ENCODE measurements at regions not wholly inside any gene's neighbourhood (a gene's known extent, or its start where the extent isn't known, plus 50 kb on each side); places are given as distances from the start of the nearest gene placed in this dataset.
"Not testable (repeated sequence)": the region's sequence is repeated elsewhere in the genome, so short reads cannot be mapped to it uniquely, and the experiment has no call there.

DNA sequence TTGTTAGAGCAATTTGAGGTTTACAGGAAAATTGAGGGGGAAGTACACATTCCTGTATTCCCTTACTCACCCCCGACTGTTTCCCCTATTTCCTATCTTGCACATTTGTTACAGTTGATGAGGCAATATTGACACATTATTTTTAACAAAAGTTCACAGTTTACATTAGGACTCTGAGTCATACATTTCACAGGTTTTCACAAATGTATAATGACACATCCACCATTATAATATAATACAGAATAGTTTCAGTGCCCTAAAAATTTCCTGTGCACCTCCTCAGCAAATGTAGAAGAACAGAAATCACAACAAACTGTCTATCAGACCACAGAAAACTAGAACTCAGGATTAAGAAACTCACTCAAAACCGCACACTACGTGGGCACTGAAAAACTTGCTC is 160.6 kb upstream of the RMP24 start:
- Mint-ChIP-seq H3K27ac (no peak overlapping the region), H3K27me3 (peaks cover 20% of the 10 kb centered on the region), H3K36me3 (no peaks in the 10 kb centered on the region), H3K4me3 (no peak overlapping the region), H3K9me3 (no peaks in the 10 kb centered on the region), H3K4me1 (no peaks in the 10 kb centered on the region)

DNA sequence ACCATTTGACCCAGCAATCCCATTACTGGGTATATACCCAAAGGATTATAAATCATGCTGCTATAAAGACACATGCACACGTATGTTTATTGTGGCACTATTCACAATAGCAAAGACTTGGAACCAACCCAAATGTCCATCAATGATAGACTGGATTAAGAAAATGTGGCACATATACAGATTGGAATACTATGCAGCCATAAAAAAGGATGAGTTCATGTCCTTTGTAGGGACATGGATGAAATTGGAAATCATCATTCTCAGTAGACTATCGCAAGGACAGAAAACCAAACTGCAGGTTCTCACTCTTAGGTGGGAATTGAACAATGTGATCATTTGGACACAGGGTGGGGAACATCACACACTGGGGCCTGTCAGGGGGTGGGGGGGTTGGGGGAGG is 157.5 kb upstream of the RMP24 start:
- H3K27ac Mint-ChIP-seq, H3K4me1 Mint-ChIP-seq, H3K4me3 Mint-ChIP-seq, H3K9me3 Mint-ChIP-seq, H3K36me3 Mint-ChIP-seq: not testable (repeated sequence)
- peaks cover 15% of the 10 kb centered on the region for H3K27me3 Mint-ChIP-seq

GRCh38 chr18:35816003-35816402 is 156.5 kb upstream of the RMP24 start:
- no peak overlapping the region for H3K27ac Mint-ChIP-seq
- H3K4me3 Mint-ChIP-seq = no peak overlapping the region
- H3K27me3 Mint-ChIP-seq = peaks cover 10% of the 10 kb centered on the region
- H3K4me1 Mint-ChIP-seq = no peaks in the 10 kb centered on the region
- H3K36me3 Mint-ChIP-seq = no peaks in the 10 kb centered on the region
- no peaks in the 10 kb centered on the region for H3K9me3 Mint-ChIP-seq

DNA sequence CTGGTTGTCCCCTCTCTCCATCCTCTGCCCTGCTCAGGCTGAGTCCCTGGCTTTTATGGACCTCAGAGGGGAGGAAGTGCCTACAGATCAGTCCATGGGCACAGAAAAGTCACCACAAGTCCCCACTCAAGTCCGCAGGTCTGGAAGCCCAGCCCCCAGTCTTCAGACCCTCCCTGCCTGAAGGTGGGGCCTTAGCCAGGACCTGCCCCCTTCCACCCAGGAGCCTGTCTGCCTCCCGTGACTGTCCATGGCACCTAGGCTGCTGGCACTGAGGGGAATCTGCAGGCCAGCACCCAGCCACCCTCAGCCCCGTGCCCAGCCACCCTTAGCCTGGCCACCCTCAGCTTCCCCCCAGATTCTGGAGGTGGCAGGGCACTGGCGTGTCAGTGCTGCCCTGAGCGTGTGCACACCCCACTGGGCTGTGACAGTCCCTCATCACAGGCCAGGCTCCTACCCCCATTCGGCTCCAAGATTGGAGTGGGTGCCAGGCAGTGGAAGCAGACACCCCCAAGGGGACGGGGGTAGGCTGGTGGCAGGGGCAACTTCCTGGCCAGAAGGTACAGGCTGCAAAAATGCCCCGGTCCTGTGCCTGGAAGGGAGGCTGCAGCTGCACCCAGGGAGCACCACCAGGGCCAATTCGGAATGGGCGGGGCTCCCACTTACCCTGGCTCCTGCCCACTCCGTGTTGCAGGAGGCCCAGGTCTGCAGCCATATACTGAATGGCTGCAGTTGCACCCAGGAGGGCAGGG is 154.7 kb upstream of the RMP24 start:
- Mint-ChIP-seq H3K36me3 (no peaks in the 10 kb centered on the region), H3K4me1 (no peaks in the 10 kb centered on the region), H3K9me3 (no peaks in the 10 kb centered on the region), H3K4me3 (no peak overlapping the region), H3K27me3 (peaks cover 9% of the 10 kb centered on the region), H3K27ac (no peak overlapping the region)

DNA sequence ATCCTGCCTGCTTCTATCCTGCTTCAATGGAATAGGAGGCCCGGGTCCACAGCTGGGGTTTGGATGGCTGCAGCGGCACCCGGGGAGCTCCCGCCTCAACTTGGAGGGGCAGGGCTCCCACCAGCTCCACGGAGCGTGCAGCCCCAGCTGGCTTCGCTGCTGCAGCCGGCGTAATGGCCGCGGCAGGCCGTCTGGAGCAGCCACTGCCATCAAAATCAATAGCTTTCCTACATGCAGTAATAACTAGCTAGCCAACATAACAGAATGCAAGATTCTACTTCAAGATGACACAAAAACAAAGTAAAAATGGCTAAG is 154.2 kb upstream of the RMP24 start:
- H3K36me3 Mint-ChIP-seq = no peaks in the 10 kb centered on the region
- no peak overlapping the region for H3K4me3 Mint-ChIP-seq
- H3K27me3 Mint-ChIP-seq = peaks cover 9% of the 10 kb centered on the region
- H3K27ac Mint-ChIP-seq = no peak overlapping the region
- no peaks in the 10 kb centered on the region for H3K9me3 Mint-ChIP-seq
- no peaks in the 10 kb centered on the region for H3K4me1 Mint-ChIP-seq

GRCh38 chr18:35822413-35822812 is 150.1 kb upstream of the RMP24 start:
- no peak overlapping the region for H3K4me3 Mint-ChIP-seq

GRCh38 chr18:35826477-35826876 is 146.0 kb upstream of the RMP24 start:
- Mint-ChIP-seq H3K4me1 (no peaks in the 10 kb centered on the region), H3K4me3 (no peak overlapping the region), H3K27me3 (peaks cover 3% of the 10 kb centered on the region), H3K9me3 (peaks cover 7% of the 10 kb centered on the region), H3K27ac (no peak overlapping the region), H3K36me3 (no peaks in the 10 kb centered on the region)

More at GRCh38 chr18:35822413-35822812, 150.1 kb upstream of the RMP24 start:
- Mint-ChIP-seq H3K27ac (no peak overlapping the region), H3K4me1 (no peaks in the 10 kb centered on the region), H3K36me3 (no peaks in the 10 kb centered on the region), H3K27me3 (peaks cover 3% of the 10 kb centered on the region), H3K9me3 (no peaks in the 10 kb centered on the region)

DNA sequence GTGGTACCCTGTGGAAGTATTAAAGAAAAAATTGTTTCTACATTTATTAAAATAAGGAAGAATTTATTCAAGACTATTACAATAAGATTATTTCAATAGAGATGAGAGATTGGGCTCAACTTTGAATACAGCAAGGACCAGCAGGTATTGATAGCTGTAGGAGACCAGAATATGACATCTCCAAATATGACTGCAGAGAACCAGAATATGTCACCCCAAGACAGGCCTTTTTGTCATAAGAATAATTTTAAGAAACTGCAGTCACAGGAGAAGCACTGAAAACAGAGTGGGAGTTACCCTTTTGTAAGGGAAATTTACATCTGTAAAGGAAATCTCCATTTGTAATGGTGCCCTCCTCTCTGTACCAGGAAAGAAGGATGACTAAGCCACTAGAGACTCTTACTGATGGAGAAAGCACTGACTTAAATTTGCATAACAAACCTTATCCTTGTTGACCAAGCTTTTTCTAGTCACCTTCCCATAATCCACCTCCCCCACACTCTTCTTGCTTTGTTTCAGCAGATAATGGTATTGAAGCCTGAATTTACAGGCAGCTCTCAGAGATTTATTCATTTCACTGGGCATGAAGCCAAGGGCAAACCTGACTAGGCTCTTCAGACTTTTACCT is 145.1 kb upstream of the RMP24 start:
- Mint-ChIP-seq H3K27me3 (peaks cover 1% of the 10 kb centered on the region), H3K27ac (no peak overlapping the region), H3K9me3 (peaks cover 7% of the 10 kb centered on the region), H3K36me3 (no peaks in the 10 kb centered on the region), H3K4me3 (no peak overlapping the region), H3K4me1 (no peaks in the 10 kb centered on the region)

DNA sequence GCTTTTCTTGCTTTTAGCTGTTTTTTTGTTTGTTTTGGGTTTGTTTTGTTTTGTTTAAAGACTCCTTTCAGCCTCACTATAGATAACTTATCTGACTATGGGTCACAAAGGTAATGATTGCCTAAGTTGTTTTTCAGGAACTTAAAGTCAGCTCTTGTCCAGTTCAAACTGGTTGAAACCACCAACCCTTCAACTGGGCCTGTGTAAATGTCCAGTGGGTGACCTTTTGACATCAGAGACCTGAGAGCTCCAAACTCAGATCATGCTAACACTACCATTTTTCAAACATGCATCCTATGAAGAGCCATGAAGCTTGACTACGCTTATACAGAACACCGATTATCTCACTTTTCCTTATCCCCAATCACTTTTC is 144.6 kb upstream of the RMP24 start:
- no peaks in the 10 kb centered on the region for H3K36me3 Mint-ChIP-seq
- H3K4me1 Mint-ChIP-seq = no peaks in the 10 kb centered on the region
- H3K9me3 Mint-ChIP-seq = peaks cover 7% of the 10 kb centered on the region
- peaks cover 1% of the 10 kb centered on the region for H3K27me3 Mint-ChIP-seq
- no peak overlapping the region for H3K27ac Mint-ChIP-seq
- no peak overlapping the region for H3K4me3 Mint-ChIP-seq

GRCh38 chr18:35828591-35828990 is 143.9 kb upstream of the RMP24 start:
- H3K27me3 Mint-ChIP-seq = peaks cover 1% of the 10 kb centered on the region
- no peaks in the 10 kb centered on the region for H3K36me3 Mint-ChIP-seq
- no peak overlapping the region for H3K4me3 Mint-ChIP-seq
- H3K4me1 Mint-ChIP-seq = no peaks in the 10 kb centered on the region
- no peak overlapping the region for H3K27ac Mint-ChIP-seq
- peaks cover 7% of the 10 kb centered on the region for H3K9me3 Mint-ChIP-seq

DNA sequence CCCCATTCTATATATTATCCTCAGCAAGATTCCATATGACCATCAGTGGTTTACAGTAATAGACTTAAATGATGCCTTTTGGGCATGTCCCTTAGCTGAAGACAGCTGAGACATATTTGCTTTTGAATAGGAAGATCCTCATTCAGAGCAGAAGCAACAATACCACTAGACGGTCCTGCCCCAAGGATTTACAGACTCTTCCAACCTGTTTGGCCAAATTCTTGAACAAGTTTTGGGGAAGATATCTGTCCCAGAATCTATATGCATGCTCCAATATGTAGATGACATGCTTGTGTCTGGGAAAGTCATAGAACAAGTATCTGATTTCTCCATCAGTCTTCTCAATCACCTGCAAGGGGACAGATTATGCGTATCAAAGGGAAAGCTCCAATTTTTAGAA is 137.1 kb upstream of the RMP24 start:
- Mint-ChIP-seq H3K36me3 (no peaks in the 10 kb centered on the region), H3K27me3 (no peaks in the 10 kb centered on the region), H3K27ac (no peak overlapping the region), H3K9me3 (no peaks in the 10 kb centered on the region), H3K4me3 (no peak overlapping the region), H3K4me1 (no peaks in the 10 kb centered on the region)

- Mint-ChIP-seq H3K4me1 (no peaks in the 10 kb centered on the region), H3K36me3 (no peaks in the 10 kb centered on the region), H3K27me3 (no peaks in the 10 kb centered on the region), H3K27ac (no peak overlapping the region), H3K4me3 (no peak overlapping the region), H3K9me3 (no peaks in the 10 kb centered on the region)
These were observed 136.6 kb upstream of the RMP24 start for GRCh38 chr18:35835833-35836232.

- Mint-ChIP-seq H3K27me3 (no peaks in the 10 kb centered on the region), H3K4me1 (no peaks in the 10 kb centered on the region), H3K27ac (no peak overlapping the region), H3K36me3 (no peaks in the 10 kb centered on the region), H3K9me3 (no peaks in the 10 kb centered on the region), H3K4me3 (no peak overlapping the region)
These were observed 135.5 kb upstream of the RMP24 start for GRCh38 chr18:35836932-35837331.

DNA sequence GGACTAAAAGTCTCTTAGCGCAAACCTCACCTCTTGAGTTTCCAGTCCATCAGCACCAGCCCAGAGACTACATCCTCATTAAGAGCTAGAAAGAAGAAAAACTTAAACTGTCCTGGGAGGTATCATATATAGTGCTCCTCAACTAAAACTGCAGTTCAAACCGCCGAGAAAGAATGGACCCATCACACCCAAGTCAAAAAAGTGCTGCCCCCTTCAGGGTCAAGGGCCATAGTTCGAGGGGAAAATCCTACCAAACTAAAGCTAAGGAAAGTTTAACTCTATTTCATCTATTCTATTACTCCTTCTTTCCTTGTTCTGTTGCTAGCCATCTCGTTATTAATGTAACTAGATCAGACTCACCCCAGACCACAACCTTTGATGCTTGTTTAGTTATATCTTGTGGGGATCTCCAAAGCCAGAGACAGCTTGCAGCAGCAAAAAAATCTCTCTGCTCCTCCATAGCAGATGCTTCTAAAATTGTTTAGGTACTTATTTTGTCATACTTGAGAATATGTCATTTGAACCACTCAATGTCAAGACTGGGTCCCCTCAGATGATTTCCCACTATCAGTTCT is 134.5 kb upstream of the RMP24 start:
- no peaks in the 10 kb centered on the region for H3K4me1 Mint-ChIP-seq
- H3K9me3 Mint-ChIP-seq = no peaks in the 10 kb centered on the region
- no peak overlapping the region for H3K27ac Mint-ChIP-seq
- no peak overlapping the region for H3K4me3 Mint-ChIP-seq
- no peaks in the 10 kb centered on the region for H3K27me3 Mint-ChIP-seq
- no peaks in the 10 kb centered on the region for H3K36me3 Mint-ChIP-seq

- peaks cover 13% of the 10 kb centered on the region for H3K27me3 Mint-ChIP-seq
- H3K4me1 Mint-ChIP-seq = no peaks in the 10 kb centered on the region
- H3K9me3 Mint-ChIP-seq = no peaks in the 10 kb centered on the region
- no peaks in the 10 kb centered on the region for H3K36me3 Mint-ChIP-seq
- no peak overlapping the region for H3K27ac Mint-ChIP-seq
- H3K4me3 Mint-ChIP-seq = no peak overlapping the region
These were observed 131.2 kb upstream of the RMP24 start for GRCh38 chr18:35841283-35841682.

DNA sequence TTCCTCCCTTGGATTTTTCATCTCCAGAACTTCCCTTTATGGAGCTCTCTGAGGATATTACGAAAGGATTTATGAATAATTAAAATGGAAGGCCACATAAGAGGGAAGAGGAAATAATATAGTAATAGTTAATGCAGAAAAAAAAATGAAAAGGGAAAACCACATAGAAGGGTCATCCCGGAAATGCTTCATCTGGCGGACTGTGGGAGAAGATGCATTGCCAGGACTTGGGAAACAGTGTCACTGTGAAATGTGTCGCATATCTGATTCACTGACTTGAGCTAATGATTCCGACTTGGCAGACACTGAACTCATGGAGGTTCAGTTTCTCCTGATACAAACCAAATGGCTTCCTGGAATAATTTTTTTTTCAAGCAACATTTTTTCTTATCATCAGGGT is 129.9 kb upstream of the RMP24 start:
- no peaks in the 10 kb centered on the region for H3K9me3 Mint-ChIP-seq
- no peak overlapping the region for H3K4me3 Mint-ChIP-seq

GRCh38 chr18:35848321-35848720 is 124.2 kb upstream of the RMP24 start:
- H3K36me3 Mint-ChIP-seq, H3K4me1 Mint-ChIP-seq, H3K9me3 Mint-ChIP-seq, H3K4me3 Mint-ChIP-seq, H3K27ac Mint-ChIP-seq: not testable (repeated sequence)
- H3K27me3 Mint-ChIP-seq = peaks cover 14% of the 10 kb centered on the region

More for the DNA sequence above, 129.9 kb upstream of the RMP24 start:
- no peaks in the 10 kb centered on the region for H3K36me3 Mint-ChIP-seq
- H3K27ac Mint-ChIP-seq = no peak overlapping the region
- H3K27me3 Mint-ChIP-seq = peaks cover 13% of the 10 kb centered on the region
- H3K4me1 Mint-ChIP-seq = no peaks in the 10 kb centered on the region
